Lung (tissue), 11 donors: ENCODE measurements at regions not wholly inside any gene's neighbourhood (a gene's known extent, or its start where the extent isn't known, plus 50 kb on each side); places are given as distances from the start of the nearest gene placed in this dataset.

Source experiments
- ATAC-seq: fragments of 200-7000 bp; cut with Tn5 transposase; one replicate; pipeline ENCODE4 v1.9.1; 2020; ENCODE audit warnings: moderate number of reproducible peaks; ENCODE audit not compliant: insufficient read depth, low FRiP score
- DNase-seq, 3 donors: peaks; one replicate each; pipeline ENCODE4 v3.0.0-alpha.2; 2013 to 2017
- H3K27ac ChIP-seq, 2 donors: one replicate each; pipeline ENCODE4 v1.5.1; 2013; ENCODE audit warnings: mild to moderate bottlenecking in 2 of 2, moderate library complexity in 2 of 2, control low read depth in 1 of 2, inconsistent platforms in 1 of 2, low read depth in 1 of 2, low read length in 1 of 2
- H3K27me3 ChIP-seq, 3 donors: one replicate each; pipeline ENCODE4 v1.5.1; 2013; ENCODE audit warnings: low read length in 2 of 3; ENCODE audit not compliant: control insufficient read depth in 3 of 3, insufficient read depth in 3 of 3
- H3K36me3 ChIP-seq, 4 donors: one replicate each; pipeline ENCODE4 v1.5.1; 2013; ENCODE audit warnings: low read length in 4 of 4, mild to moderate bottlenecking in 1 of 4, moderate library complexity in 1 of 4; ENCODE audit not compliant: control insufficient read depth in 4 of 4, insufficient read depth in 4 of 4
- H3K4me1 ChIP-seq, 5 donors: one replicate each; pipeline ENCODE4 v1.5.1; 2013; ENCODE audit warnings: low read length in 5 of 5, mild to moderate bottlenecking in 2 of 5, moderate library complexity in 1 of 5; ENCODE audit not compliant: control insufficient read depth in 5 of 5, insufficient read depth in 5 of 5
- H3K4me3 ChIP-seq: one replicate; pipeline ENCODE4 v1.5.1; 2013; ENCODE audit warnings: mild to moderate bottlenecking, control low read depth, moderate library complexity
- H3K9ac ChIP-seq, 2 donors: one replicate each; pipeline ENCODE4 v1.5.1; 2013; ENCODE audit warnings: low read length in 2 of 2, control low read depth in 1 of 2; ENCODE audit not compliant: insufficient read depth in 1 of 2
- H3K9me3 ChIP-seq, 4 donors: one replicate each; pipeline ENCODE4 v1.5.1; 2013; ENCODE audit warnings: low read length in 3 of 4, mild to moderate bottlenecking in 1 of 4, moderate library complexity in 1 of 4; ENCODE audit not compliant: control insufficient read depth in 4 of 4, insufficient read depth in 3 of 4
- WGBS, 2 donors: extraction: QIAGEN DNeasy Blood & Tissue Kit; methylation state at CpG; one replicate each; pipeline ENCODE4 v1.1.7; 2013; 5-methylcytosine and 5-hydroxymethylcytosine counted together
- TF ChIP-seq, protein P1 (sequence below): IDR thresholded peaks from 2 replicates; pipeline ENCODE4 v1.5.1; 2012; ENCODE audit warnings: mild to moderate bottlenecking; ENCODE audit errors: control extremely low read depth, extremely low read depth
- donor health status: control.
- donor health status: control.
- donor health status: Bipolar disorder and iron deficiency.
- donor health status: healthy.
- donor health status: DM: yes; HTN: yes; CAD: no.

DNA sequence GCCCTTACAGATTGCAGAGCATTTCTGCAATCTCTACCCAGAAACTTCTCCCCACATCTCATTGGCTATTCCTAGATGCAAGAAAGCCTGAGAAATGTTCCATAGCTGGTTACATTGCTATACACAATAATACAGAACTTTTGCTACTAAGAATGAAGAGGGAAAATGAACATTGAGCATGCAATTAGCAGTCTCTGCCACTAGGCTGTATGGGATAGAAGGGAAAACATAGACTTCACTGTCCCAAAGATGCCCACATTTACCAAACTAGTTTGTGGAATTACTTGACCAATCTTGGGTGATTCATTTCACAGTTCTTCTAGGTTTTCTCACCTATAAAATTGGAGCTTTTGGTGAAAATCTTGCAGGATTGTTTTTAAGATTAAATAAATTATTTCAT lies 265.7 kb upstream of the NT5C1B start:
- peaks cover 0 to 4% (median 0%) of the 10 kb centered on the region in 4 donors for H3K9me3 ChIP-seq
- no peak overlapping the region for H3K27ac ChIP-seq
- no peaks in the 10 kb centered on the region for H3K27me3 ChIP-seq
- H3K4me3 ChIP-seq, result no peak overlapping the region
- H3K4me1 ChIP-seq, result no peaks in the 10 kb centered on the region
- TF ChIP-seq, protein P1, sequence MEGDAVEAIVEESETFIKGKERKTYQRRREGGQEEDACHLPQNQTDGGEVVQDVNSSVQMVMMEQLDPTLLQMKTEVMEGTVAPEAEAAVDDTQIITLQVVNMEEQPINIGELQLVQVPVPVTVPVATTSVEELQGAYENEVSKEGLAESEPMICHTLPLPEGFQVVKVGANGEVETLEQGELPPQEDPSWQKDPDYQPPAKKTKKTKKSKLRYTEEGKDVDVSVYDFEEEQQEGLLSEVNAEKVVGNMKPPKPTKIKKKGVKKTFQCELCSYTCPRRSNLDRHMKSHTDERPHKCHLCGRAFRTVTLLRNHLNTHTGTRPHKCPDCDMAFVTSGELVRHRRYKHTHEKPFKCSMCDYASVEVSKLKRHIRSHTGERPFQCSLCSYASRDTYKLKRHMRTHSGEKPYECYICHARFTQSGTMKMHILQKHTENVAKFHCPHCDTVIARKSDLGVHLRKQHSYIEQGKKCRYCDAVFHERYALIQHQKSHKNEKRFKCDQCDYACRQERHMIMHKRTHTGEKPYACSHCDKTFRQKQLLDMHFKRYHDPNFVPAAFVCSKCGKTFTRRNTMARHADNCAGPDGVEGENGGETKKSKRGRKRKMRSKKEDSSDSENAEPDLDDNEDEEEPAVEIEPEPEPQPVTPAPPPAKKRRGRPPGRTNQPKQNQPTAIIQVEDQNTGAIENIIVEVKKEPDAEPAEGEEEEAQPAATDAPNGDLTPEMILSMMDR, result no peak
- ATAC-seq (no peak), DNase-seq (no peak)
- H3K9ac ChIP-seq, result no peak overlapping the region
- no peaks in the 10 kb centered on the region for H3K36me3 ChIP-seq

DNA sequence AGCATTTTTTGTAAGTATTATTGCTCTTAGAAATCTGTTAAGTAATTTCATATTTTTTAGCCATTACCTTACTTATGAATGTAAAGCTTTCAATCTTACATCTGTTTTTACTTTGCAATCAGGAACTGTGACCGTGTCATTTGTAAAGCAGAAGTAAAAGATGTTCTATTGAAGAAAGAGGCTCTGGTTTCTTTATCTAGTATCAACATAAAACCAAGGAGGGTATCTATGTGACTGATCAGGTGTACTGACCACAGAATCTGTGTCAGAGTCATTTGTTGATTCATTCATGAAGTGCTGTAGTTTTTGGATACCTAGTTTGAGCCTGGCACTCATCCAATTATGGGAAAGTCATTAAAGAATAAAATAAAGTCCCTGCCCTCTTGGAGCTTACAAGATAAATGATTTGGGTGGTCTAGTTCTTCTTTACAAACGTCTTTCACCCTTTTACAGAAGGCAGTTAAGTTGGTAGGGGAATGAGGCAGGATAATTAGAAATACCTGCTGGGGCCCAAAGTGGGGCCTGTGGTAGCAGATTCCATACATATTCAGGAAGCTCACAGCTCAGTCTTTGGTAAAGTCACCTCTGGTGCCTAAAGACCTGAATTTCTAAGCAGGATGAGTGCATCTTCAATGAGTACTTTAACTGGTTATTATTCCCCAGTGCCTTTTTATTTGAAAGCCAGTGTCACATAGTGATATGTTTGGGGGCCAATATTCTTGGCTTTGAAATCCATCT lies 260.6 kb upstream of the NT5C1B start:
- no peak for DNase-seq
- Histone ChIP-seq H3K9me3 (no peaks in the 10 kb centered on the region), H3K36me3 (no peaks in the 10 kb centered on the region), H3K27ac (no peak overlapping the region), H3K4me1 (peaks cover 0 to 10% (median 0%) of the 10 kb centered on the region in 5 donors), H3K4me3 (no peak overlapping the region), H3K27me3 (peaks cover 0 to 2% (median 0%) of the 10 kb centered on the region in 3 donors), H3K9ac (no peak overlapping the region)
- ATAC-seq, result no peak
- WGBS, 2 donors, result 62 to 69% methylated on average over 2 of the region's 2 CpGs
- TF ChIP-seq, protein P1, result no peak

DNA sequence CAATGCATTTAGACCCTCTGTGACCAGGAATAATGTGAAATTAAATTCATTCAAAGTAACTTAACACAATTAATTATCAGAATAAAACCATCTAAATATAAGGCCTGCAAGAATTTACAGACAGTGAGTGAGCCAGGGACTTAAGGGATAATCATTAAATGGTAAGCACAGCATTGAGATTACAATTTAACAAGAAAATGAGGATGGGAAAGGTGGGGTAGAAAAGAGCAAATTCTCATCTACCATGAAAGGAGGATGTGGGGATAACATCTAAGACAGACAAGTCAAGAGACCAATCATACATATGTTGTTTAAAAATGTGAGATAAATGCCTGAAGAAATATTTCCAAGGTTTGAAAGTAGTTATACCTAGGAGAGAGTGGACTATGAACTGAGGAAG lies 259.3 kb upstream of the NT5C1B start:
- Histone ChIP-seq H3K36me3 (no peaks in the 10 kb centered on the region), H3K4me3 (no peak overlapping the region), H3K9ac (no peak overlapping the region), H3K27me3 (peaks cover 0 to 2% (median 0%) of the 10 kb centered on the region in 3 donors), H3K27ac (no peak overlapping the region), H3K4me1 (peaks cover 0 to 10% (median 0%) of the 10 kb centered on the region in 5 donors), H3K9me3 (no peaks in the 10 kb centered on the region)
- ATAC-seq, result no peak
- DNase-seq, result no peak
- TF ChIP-seq, protein P1, result no peak
